HepG2 (cell line): ENCODE measurements at regions not wholly inside any gene's neighbourhood (a gene's known extent, or its start where the extent isn't known, plus 50 kb on each side); places are given as distances from the start of the nearest gene placed in this dataset.

Experiments used
- BRD4 ChIP-seq: sonication (generic); formaldehyde crosslinking; IDR thresholded peaks from 2 replicates; pipeline ENCODE4 v1.4.0; 2020; ENCODE audit warnings: missing genetic modification reagents
- DR1 ChIP-seq: sonication (generic); formaldehyde crosslinking; IDR thresholded peaks from 2 replicates; pipeline ENCODE4 v1.8.0; 2021; ENCODE audit warnings: mild to moderate bottlenecking, missing genetic modification reagents, inconsistent platforms
- ZBTB7B ChIP-seq: sonication (generic); formaldehyde crosslinking; IDR thresholded peaks from 2 replicates; pipeline ENCODE4 v1.4.0; 2020; ENCODE audit warnings: missing genetic modification reagents
- ZNF318 ChIP-seq: sonication (generic); formaldehyde crosslinking; IDR thresholded peaks from 2 replicates; pipeline ENCODE4 v1.4.0; 2020; ENCODE audit warnings: mild to moderate bottlenecking, missing genetic modification reagents

- TF ChIP-seq ZNF318 = no peak
- no peak for TF ChIP-seq ZBTB7B (CRISPR knock-in tag)
- no peak for TF ChIP-seq BRD4 (CRISPR knock-in tag)
- TF ChIP-seq DR1 (CRISPR knock-in tag) = no peak
- TF ChIP-seq, all 625 proteins: peak for 0
Observed at GRCh38 chr4:3862640-3863420, 96.6 kb downstream of the ADRA2C start (continued).
